ENCODE measurements at regions not wholly inside any gene's neighbourhood (a gene's known extent, or its start where the extent isn't known, plus 50 kb on each side); places are given as distances from the start of the nearest gene placed in this dataset.
"Not testable (repeated sequence)": the region's sequence is repeated elsewhere in the genome, so short reads cannot be mapped to it uniquely, and the experiment has no call there.

DNA sequence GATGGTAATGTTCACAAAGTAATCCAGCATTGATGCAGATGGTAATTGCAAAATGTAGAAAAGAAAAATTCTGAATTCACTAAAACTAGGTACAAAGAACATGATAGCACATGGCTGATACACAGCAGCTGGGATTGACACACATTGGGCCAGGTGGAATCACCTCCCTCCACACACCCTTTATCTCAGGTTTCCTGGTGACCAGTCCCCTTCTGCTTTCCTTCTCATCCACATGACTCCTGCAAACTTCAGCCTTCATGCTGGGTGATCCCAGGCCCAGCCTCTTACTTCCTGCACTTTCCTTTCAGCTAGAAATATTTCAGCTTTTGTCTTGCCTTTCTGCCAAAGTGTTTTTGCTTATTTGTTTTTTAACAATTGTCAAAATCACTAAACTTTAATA, 246.9 kb downstream of the LNPK start:
- no peak for DNase-seq

DNA sequence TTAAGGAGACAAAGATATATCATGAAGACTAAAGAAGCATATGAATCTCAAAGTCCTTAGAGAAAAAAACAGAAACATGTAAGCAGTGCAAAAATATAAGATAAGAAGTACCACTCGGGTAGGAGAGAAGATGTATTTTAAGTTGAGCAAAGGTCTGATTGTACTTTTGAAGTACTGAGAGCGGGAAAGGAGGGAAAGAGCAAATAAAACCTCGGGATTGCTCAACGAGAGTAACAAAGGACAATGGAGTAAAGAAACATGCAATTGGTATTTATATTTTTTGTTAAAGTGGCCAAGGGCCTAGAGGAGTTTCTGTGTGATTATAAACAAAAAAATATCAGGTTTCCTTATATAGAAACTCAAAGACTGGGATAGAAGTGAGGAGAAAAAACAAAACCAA, 251.9 kb downstream of the LNPK start:
- DNase-seq: no peak

DNA sequence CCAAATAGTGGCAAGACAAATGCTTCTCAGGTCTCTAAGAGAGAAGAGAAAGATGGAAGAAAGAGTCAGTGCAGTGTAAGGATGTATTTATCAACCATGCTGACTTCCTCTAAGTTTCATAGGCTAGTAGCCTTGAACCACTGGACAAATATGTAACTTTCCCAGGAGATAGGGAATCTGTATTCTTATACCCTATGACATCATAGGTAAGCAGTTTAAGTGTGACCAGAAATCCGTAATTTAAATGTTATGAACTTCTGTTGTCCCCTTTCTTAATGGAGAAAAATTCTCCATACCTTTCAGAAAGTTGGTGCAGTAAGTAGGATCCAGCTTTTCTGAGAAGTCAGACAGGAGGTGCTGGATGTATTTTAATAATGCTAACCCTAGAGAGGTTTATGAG, 256.2 kb downstream of the LNPK start:
- no peak for DNase-seq

DNA sequence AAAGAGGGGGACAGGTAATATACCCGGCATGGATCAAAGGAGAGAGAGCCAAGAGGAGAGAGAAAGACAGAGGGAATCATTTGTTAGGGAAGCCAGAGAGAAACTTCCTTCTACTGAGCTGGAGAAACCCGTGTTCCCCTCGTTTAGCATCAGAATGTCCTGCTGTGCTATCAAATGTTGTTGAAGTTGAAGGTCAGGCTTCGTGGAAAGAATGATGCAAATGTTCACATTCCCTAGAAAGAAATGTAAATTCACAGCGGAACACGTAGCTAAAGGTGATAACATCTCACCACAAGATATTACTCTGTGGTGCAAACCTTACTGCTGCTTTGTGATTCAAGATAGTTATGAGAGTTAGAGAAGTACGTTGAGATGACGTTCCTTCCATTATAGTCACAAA, 258.1 kb downstream of the LNPK start:
- DNase-seq: no peak

DNA sequence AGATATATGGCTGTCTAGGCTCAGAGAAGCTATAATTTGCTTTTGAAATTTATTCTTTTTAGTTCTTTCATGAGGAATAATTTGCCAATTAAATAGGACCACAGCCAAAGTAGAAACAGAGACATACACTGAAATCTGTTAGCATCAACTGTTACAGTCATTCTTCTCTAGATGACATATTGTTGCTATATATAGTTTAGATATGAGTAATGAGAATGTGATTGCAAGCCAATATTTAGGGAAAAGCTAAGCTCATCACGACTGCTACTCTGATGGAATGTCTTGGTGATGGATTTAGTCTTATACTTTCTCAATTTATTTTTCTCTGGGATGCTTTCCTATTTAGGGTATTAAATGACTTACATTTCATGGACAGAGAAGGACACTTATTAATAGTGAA, 259.1 kb downstream of the LNPK start:
- DNase-seq: no peak

DNA sequence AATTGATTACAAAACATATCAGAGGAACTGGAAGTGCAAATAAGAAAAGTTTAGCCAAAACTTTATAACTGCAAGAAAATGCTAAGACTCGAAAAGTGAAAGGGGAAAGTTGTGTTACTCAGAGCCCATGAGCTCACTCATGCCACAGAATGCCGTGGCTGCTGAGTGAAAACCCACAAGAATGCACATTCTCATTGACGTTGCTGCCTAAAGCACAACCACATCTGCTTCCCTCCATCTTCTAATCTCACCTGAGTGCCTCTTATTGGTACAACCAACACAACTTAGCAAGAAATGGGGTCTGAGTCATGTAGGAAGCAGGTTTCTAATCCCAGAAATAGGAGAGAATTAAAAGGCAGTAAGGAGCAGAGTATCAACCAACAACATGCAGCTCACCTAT, 259.7 kb downstream of the LNPK start:
- DNase-seq: no peak

DNA sequence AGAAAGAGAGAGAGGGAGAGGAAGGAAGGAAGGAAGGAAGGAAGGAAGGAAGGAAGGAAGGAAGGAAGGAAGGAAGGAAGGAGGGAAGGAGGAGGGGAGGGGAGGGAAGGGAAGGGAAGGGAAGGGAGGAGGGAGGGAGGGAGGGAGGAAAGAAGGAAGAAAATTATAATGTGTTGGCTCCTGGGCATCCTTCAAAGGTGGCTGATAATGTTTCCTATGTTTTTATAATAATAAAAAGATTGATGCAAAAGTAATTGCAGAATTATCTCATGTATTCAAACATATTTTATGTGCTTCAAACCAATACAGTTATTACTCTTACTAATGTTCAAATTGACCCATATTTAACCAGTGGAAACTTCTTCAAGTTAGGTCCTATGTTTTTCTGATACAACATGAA, 260.9 kb downstream of the LNPK start:
- DNase-seq: no peak

DNA sequence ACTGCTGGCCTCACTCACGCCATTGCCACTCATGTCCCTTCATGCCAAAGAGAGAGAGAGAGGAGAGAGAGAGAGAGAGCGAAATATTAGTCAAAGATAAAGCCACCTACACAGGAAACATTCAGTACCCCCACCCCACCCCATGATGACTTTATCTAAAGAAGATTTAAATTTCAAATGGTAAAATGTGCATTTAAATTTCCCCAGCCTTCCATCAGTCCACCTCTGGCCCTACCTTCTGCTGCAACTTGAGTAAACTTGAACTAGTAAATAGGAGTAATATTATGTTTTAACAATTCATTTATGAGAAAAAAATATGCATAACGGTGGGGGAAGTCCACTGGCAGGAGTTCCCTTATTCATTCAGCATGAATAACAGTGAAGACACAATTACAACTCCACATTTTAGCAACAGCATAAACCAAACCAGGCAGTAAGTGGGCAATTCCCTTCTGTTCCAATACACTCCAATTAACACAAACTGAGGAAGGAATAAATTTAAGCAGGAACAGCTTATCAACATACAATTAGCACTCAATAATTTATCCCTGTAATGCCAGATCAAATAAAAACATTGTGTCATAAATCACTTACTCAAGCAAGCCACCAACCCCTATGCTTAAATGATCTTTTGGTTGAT, 264.2 kb downstream of the LNPK start:
- DNase-seq: no peak

DNA sequence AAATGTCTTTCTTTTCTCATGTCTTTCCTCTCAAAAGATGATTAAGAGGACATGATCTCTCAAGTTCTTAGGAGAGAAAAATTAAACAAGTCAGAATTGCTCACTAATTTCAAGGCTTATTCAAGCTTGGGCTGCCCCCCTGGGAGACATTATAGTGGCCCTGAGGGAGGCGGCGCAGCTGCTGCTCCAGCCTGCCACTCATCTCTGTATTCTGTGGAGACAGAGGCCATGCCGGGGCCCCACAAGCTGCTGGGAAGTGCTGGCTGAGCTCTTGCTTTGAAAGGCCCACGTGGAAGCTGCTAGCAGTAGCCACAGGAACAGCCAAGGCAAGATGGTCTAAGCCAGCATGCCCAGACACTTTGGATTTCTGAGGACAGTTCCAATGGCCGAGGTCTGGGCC, 267.4 kb downstream of the LNPK start:
- DNase-seq: no peak

DNA sequence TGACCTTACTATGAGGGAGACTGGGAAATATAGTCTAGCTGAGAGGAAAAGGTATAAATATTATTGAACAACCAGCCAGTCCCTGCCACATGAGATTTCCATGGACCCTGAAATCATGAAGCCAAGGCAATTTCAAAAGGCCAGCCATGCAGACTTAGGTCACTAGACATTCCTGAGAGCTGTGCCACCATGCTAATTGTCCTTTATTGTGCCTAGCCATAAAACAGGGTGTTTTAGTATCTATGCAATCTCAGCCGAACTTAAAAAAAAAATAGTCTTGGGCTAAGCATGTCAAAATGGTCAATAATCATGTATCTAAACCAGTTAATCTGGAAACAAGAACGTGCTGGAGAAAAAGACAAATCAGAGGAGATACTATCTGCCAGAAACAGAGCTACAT, 269.5 kb downstream of the LNPK start:
- no peak for DNase-seq

DNA sequence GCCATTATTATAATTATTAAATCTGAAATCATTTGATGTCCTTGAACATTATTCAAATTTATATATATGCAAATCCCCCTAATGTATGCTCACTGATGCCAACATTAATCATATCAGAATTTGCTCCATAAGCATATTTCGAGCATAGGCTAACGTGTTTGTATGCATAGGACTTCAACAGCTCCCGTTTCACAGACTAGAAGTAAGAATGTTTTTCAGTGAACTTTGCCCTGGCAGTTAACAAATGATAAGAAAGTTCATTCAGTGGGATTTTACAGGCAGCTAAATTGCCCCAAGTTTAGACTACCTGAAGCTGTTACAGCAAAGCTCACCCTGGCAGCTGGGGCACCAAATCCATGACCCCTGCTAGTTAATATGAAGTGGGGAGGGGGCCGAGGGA, 272.0 kb downstream of the LNPK start:
- no peak for DNase-seq

DNA sequence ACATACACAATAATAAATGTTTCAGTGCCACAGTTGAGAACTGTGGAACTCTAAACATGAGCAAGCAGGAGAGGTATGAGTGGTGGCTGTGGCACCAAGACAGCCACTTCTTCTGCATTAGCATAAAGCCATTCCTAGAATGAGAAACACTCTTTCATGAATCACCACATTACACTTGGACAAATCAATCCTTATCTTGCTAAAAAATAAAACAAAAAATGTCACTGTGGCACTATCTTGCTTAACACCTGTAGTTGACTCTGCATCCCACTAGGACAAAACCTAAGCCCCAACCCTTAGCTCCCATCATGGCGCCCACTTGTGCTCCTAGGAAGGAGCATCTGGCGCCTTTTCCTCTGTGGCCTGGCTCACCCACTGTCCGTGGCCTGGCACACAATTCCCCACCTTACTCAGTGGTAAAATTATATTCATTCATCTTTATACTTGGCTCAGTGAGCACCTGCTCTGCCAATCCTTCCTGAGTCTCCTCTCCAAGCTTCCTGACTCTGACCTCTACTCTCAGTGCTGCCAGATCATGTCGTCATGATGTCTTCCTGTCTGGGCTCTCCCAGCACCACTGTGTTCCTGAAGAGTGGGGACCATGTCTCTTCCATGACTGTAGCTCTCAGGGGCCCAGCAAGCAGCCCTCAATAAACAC, 272.9 kb downstream of the LNPK start:
- no peak for DNase-seq

DNA sequence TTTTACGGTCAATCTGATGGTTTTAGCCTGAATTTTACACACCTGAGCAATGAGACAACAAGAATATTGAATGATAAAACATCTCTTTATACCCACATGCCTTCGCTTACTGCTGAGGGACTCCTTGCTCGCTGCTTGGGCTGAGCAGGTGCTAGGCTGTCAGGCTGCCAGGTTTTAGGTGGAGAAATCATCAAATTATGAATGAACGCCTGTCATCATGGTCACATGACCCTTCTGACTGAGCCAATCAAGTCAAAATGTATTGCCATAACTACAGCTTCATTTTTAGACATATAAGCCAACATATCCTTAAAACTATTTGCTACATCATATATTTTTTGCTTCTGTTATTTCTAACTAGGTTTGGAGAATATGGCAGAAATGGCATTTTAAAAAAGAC, 274.0 kb downstream of the LNPK start:
- no peak for DNase-seq

DNA sequence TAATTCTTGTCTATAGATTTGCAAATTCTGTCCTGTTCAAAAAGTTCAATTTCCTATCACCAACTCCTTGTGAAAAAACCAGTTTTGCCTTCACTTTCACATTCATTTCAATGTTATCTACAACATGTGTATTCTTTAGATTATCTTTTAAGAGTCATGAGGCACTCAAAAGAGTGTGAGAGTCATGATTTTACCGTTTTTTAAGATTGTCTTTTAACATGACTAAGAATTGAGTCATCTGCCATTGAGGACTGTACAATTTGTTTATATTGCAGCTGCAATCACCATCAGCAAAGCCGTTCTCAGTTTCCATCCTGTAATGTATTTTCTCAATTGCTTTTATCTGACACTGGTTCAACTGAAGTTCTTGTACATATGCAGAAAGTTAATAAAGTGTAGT, 275.8 kb downstream of the LNPK start:
- no peak for DNase-seq

DNA sequence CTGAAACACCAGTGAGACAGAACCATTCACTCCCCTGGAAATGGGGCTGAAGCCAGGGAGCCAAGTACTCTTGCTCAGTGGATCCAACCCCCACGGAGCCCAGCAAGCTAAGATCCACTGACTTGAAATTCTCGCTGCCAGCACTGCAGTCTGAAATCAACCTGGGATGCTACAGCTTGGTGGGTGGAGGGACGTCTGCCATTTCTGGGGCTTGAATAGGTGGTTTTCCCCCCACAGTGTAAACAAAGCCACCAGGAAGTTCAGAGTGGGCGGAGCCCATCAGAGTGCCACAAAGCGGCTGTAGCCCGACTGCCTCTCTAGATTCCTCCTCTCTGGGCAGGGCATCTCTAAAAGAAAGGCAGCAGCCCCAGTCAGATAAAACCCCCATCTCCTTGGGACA, 292.8 kb downstream of the LNPK start:
- no peak for DNase-seq

DNA sequence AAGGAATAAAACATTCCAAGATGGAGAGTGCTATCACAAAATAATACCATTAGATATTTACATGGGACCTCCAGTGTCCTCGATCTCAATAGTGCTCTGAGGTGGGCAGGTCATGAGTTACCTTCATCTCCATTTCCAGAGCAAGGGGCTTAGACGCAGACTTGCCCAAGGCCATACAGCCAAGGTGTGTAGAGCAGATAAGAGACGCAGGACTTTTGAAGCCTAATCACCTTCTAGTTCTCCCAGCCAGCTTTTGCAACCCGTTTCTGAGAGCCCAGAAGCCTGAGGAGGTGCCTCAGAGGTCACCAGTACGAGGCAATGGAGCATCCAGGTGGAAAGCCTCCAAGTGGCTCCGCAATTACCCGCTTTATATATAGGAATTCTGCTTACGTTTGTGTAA, 294.7 kb downstream of the LNPK start:
- DNase-seq: no peak

DNA sequence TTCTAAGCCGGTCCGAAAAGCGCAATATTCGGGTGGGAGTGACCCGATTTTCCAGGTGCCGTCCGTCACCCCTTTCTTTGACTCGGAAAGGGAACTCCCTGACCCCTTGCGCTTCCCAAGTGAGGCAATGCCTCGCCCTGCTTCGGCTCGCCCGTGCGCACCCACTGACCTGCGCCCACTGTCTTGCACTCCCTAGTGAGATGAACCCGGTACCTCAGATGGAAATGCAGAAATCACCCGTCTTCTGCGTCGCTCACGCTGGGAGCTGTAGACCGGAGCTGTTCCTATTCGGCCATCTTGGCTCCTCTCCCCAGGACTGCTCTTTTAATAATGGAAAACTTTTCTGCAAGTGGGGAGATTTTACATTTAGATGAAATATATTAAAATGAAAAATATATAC, 297.5 kb downstream of the LNPK start:
- not testable (repeated sequence) for DNase-seq

DNA sequence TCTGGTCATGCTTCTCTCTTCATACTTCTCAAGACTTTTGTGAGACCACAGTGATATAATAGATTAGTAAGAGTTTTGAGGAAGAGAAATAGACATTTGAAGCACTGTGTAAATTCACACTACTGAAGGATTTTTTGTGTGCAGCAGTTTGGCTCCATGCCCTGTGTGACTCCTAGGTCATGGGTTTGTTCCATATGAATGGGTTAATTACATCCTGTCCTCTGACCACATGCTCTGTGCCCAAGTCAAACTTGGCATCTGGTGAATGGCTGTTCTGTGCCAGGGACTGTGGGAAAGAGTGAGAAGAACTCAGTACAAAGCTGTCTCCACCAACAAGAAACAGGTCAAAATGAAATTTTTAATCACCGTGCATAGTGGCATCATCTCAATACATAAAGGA, 304.0 kb downstream of the LNPK start:
- no peak for DNase-seq

DNA sequence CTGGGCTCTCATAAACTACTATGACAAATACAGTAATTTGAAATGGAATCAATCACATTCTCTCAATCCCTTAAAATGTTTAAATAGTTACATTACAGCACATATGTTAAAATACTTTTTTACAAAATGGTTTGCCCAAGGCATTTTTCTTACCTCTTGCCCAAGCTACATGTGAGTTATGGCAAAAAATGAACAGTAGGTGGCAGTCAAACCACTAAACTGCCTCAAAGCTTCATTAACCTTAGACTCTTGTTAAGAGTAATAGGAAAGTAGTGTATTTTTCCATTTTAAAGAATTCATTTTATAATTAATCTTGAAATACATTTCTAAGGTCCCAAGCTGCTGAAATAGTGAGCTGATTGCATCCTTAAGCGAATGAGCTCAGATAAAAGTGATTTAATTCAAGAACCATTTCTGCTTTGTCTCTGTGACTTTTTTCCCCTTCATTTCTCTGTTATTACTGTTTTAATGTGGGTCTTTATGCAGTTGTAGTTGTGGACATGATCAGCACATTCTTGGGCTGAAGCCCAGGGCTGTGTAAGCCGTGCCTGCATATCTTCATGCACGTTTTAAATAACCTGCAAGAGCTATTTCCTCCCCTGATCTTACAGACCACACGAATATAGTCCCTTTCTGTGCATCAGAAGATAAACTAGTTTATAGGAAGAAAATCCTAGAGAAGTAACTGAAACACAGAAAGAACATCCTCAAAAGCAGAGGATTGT, 311.8 kb downstream of the LNPK start:
- DNase-seq: no peak

DNA sequence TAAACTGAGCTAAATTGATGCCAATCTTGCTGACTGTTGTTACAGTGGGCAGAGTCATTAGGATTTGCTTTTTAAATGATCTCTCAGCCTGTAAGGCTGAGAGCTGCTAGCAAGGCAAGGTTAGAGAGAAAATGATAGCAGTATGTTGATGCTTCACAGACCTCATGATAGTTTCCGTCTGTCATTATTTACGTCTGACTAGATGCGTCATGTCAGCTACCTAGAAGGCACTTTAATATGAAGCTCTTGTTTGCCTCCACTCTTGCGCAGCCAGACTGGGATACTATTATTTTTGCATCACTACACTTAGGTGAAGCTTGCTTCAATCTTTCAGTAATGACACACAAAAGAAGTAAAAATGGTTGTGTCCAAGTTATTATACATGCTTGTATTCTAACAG, 313.8 kb downstream of the LNPK start:
- DNase-seq: no peak

DNA sequence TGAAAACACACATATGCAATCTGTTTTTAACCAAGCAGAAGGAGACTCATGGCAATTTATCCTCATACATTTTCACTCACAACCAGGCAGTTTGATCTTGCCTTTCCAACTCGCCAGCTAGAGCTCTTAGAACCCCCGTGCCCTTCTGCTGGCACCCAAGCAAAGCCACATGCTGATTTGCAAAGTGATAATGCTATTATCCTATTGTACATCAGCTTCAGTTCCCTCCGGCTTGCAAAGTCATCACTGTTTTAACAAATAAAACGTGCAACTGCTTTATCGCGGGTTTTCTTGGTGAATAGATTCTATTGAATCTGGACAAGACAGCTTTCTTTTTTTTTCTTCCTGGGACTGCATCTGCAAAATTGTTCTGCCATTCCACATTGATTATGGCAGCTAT, 314.6 kb downstream of the LNPK start:
- no peak for DNase-seq

DNA sequence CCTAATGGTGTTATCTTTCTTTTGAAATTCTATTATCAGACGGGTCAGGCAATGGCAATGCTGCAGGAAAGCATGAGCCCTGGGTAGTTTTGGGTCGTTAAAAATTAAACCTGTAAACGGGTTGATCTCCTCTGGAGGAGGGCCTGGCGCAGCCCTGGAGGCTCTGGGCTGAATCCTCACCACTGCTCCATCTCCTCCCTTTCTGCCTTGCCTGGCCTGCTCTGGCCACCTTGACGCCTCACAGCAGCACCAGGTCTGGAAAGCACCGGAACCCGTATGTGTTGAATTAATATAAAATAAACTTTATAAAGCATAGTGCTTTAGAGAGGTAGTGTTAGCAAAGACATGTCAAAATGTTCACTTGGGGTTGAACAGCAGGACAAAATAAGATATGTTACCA, 316.1 kb downstream of the LNPK start:
- no peak for DNase-seq

DNA sequence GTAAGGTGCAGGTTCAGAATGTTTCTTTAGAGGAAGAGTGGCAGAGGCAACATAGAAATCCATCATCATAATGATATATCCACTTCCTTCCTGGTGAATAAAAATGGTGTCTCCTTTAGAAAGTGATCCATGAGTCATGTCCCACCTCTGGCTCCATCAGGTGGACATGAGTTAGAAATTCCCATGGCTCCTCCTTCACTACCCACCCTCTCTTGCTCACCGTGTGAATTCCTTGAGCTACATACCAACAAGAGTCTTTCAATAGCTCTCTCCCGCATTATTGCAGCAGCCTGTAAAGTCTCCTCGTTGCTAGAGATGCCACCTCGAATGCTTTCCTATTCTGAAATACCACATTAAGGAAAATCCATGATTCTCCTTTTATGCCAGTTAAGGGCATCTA, 317.6 kb downstream of the LNPK start:
- DNase-seq: no peak

DNA sequence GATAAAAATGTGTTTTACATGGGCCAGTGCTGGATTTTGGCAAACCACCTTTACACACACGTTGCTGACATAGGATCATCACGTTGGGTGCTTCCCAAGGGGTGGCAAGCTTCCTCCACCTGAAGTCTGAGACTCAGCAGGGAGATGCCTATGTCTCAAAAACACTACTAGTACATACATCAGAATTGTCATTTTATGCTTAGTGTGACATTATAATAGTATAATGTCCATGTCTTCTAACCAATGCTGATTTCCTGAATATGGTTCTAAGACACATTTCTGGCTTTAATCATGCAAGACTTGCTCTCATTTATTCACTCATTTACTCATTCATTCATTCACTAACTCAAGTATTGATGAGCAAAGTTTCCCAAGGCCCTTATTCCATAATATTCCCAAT, 322.3 kb downstream of the LNPK start:
- no peak for DNase-seq

DNA sequence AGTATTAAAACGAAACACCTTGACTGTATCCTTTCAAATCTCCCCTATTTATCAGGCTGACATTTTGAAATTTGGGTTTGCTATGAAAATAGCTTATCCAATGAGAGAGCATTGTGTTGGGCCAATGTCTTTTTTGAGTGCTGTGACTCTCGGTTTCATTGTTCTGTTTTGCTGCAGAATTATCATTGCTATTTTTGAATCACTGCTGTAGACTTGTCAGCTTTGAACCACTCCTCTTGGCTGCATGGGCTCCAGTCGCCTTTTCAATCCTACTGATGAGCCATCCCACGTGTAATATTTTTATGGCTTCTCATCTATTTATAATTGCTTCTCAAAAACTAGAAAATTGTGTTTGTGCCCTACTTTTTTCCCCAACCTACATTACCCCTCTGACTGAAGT, 322.8 kb downstream of the LNPK start:
- no peak for DNase-seq
